IMR-90 (cell line): ENCODE measurements at regions not wholly inside any gene's neighbourhood (a gene's known extent, or its start where the extent isn't known, plus 50 kb on each side); places are given as distances from the start of the nearest gene placed in this dataset.

Experiments used
- BHLHE40 ChIP-seq: fragments of 150-350 bp; IDR thresholded peaks from 2 replicates; pipeline ENCODE4 v1.6.1; 2016; ENCODE audit warnings: mild to moderate bottlenecking, low read depth, low read length
- CEBPB ChIP-seq: IDR thresholded peaks from 2 replicates; pipeline ENCODE4 v1.6.1; 2012; ENCODE audit warnings: low read depth, low read length, improper control_type of control experiment
- CHD1 ChIP-seq: IDR thresholded peaks from 2 replicates; pipeline ENCODE4 v1.6.1; 2012; ENCODE audit warnings: low read depth, low read length, improper control_type of control experiment
- CTCF ChIP-seq: conservative IDR thresholded peaks from 2 replicates; pipeline ENCODE4 v1.5.1; 2012; ENCODE audit warnings: mild to moderate bottlenecking, low read depth, low read length, improper control_type of control experiment
- MAFK ChIP-seq: IDR thresholded peaks from 2 replicates; pipeline ENCODE4 v1.6.1; 2012; ENCODE audit warnings: low read depth, low read length, improper control_type of control experiment
- MXI1 ChIP-seq: IDR thresholded peaks from 2 replicates; pipeline ENCODE4 v1.6.1; 2012; ENCODE audit warnings: low read depth, mild to moderate bottlenecking, low read length, moderate library complexity, borderline replicate concordance
- NFE2L2 ChIP-seq: fragments of 150-350 bp; IDR thresholded peaks from 2 replicates; pipeline ENCODE4 v1.6.1; 2016; ENCODE audit warnings: low read depth, mild to moderate bottlenecking, low read length
- POLR2A ChIP-seq: IDR thresholded peaks from 2 replicates; pipeline ENCODE4 v1.6.1; 2012; ENCODE audit warnings: mild to moderate bottlenecking, low read depth, low read length
- RAD21 ChIP-seq: IDR thresholded peaks from 2 replicates; pipeline ENCODE4 v1.6.1; 2012; ENCODE audit warnings: low read length, improper control_type of control experiment
- RFX5 ChIP-seq: IDR thresholded peaks from 2 replicates; pipeline ENCODE4 v1.8.0; 2012; ENCODE audit warnings: low read depth, mild to moderate bottlenecking, low read length, moderate library complexity
- SMC3 ChIP-seq: fragments of 150-350 bp; IDR thresholded peaks from 2 replicates; pipeline ENCODE4 v1.6.1; 2016; ENCODE audit warnings: low read depth, mild to moderate bottlenecking, antibody characterized with exemption, low read length, moderate library complexity
- USF2 ChIP-seq: fragments of 150-350 bp; IDR thresholded peaks from 2 replicates; pipeline ENCODE4 v1.6.1; 2017; ENCODE audit warnings: mild to moderate bottlenecking, antibody characterized with exemption, low read length, low read depth

- TF ChIP-seq POLR2A (no peak), CTCF (no peak), RAD21 (no peak), CHD1 (no peak), USF2 (no peak), SMC3 (no peak), BHLHE40 (no peak), CEBPB (no peak), RFX5 (no peak), MAFK (no peak), NFE2L2 (no peak), MXI1 (no peak)
These were observed 608.3 kb upstream of the CHRM3 start for GRCh38 chr1:238778113-238778512.
